H1 (cell line): ENCODE measurements at regions not wholly inside any gene's neighbourhood (a gene's known extent, or its start where the extent isn't known, plus 50 kb on each side); places are given as distances from the start of the nearest gene placed in this dataset.

Source experiments
- CTCF ChIA-PET: fragments of 300-600 bp; sonication (Branson Sonifier 250); formaldehyde crosslinking; loops from one replicate; lab custom pipeline; 2021; ENCODE audit not compliant: partially characterized antibody; lab: Charles Lee
- POLR2A ChIA-PET: fragments of 300-600 bp; sonication (Branson Sonifier 250); formaldehyde crosslinking; loops from one replicate; lab custom pipeline; 2021; ENCODE audit warnings: inconsistent platforms; ENCODE audit not compliant: partially characterized antibody; lab: Charles Lee
- DNase-seq, 2 experiments: peaks; one replicate each; pipeline versions ENCODE4 v3.0.0 to v3.0.0-alpha.2; 2010 to 2022; ENCODE audit warnings: low spot score in 2 of 2, low read depth in 1 of 2, mixed read lengths in 1 of 2
- FAIRE-seq: peaks from 2 replicates; lab custom pipeline; 2011; peaks lifted over from hg19 to GRCh38; lab: Jason Lieb, UNC
- H2AFZ ChIP-seq: 2 replicates; pipeline ENCODE4 v1.8.1; 2012; ENCODE audit warnings: low read length, inconsistent platforms
- H2AK5ac ChIP-seq: 2 replicates; pipeline ENCODE4 v1.6.1; 2013; ENCODE audit warnings: low read depth, low read length
- H2BK120ac ChIP-seq: replicated peaks from 2 replicates; pipeline ENCODE3; 2013; ENCODE audit warnings: low read depth, low read length, inconsistent platforms
- H2BK12ac ChIP-seq: 2 replicates; pipeline ENCODE4 v1.6.1; 2013; ENCODE audit warnings: low read depth, low read length
- H2BK15ac ChIP-seq: 2 replicates; pipeline ENCODE4 v1.6.1; 2013; ENCODE audit warnings: low read length
- H2BK20ac ChIP-seq: 2 replicates; pipeline ENCODE4 v1.6.1; 2013; ENCODE audit warnings: low read length
- H2BK5ac ChIP-seq: 2 replicates; pipeline ENCODE4 v1.6.1; 2013; ENCODE audit warnings: low read depth, low read length
- H3K14ac ChIP-seq: 2 replicates; pipeline ENCODE4 v1.6.1; 2013; ENCODE audit warnings: inconsistent platforms; ENCODE audit not compliant: insufficient read length
- H3K18ac ChIP-seq: 2 replicates; pipeline ENCODE4 v1.6.1; 2013; ENCODE audit warnings: low read length; ENCODE audit errors: extremely low read depth
- H3K23ac ChIP-seq: 2 replicates; pipeline ENCODE4 v1.6.1; 2013; ENCODE audit warnings: inconsistent platforms; ENCODE audit not compliant: insufficient read length
- H3K23me2 ChIP-seq: 2 replicates; pipeline ENCODE4 v1.6.1; 2013; ENCODE audit warnings: low read depth, low read length
- H3K27ac ChIP-seq: 2 replicates; pipeline ENCODE4 v1.6.1; 2011; ENCODE audit warnings: low read depth, low read length, inconsistent platforms
- H3K27me3 ChIP-seq, 4 experiments: replicated peaks in 1 of 4; 1 replicate in 1 of 4; 2 replicates in 3 of 4; pipeline versions ENCODE4 v1.6.1 to v1.8.1; 2011 to 2013; ENCODE audit warnings: low read length in 3 of 4, mild to moderate bottlenecking in 3 of 4, inconsistent platforms in 2 of 4, mixed read lengths in 2 of 4, moderate library complexity in 1 of 4; ENCODE audit not compliant: control insufficient read depth in 3 of 4, insufficient read depth in 3 of 4; ENCODE audit errors: extremely low read depth in 1 of 4
- H3K36me3 ChIP-seq, 4 experiments: 2 replicates each; pipeline versions ENCODE4 v1.6.1 to v1.8.1; 2011 to 2013; ENCODE audit warnings: mild to moderate bottlenecking in 4 of 4, low read length in 3 of 4, moderate library complexity in 2 of 4, control low read depth in 1 of 4, inconsistent platforms in 1 of 4; ENCODE audit not compliant: insufficient read depth in 4 of 4, control insufficient read depth in 2 of 4
- H3K4ac ChIP-seq: replicated peaks from 2 replicates; pipeline ENCODE3; 2013; ENCODE audit warnings: low read length, low read depth, mixed read lengths, inconsistent platforms; ENCODE audit not compliant: insufficient read length
- H3K4me1 ChIP-seq, 4 experiments: replicated peaks in 1 of 4; 1 replicate in 1 of 4; 2 replicates in 3 of 4; pipeline versions ENCODE4 v1.6.1 to v1.8.1; 2011 to 2013; ENCODE audit warnings: low read length in 3 of 4, inconsistent platforms in 2 of 4, mixed read lengths in 1 of 4; ENCODE audit not compliant: insufficient read depth in 4 of 4, control insufficient read depth in 3 of 4
- H3K4me2 ChIP-seq, 2 experiments: 2 replicates each; pipeline versions ENCODE4 v1.6.1 to v1.8.1; 2011 to 2013; ENCODE audit warnings: low read depth in 2 of 2, low read length in 2 of 2, control low read depth in 1 of 2, inconsistent platforms in 1 of 2, mild to moderate bottlenecking in 1 of 2; ENCODE audit not compliant: insufficient read depth in 1 of 2
- H3K4me3 ChIP-seq, 4 experiments: fragments of 200-600, 300-600 bp in 1 of 4; sonication (generic), shearing (Covaris generic), sonication (Bioruptor Twin) in 1 of 4; 2 replicates each; pipeline versions ENCODE4 v1.5.1 to v1.8.1; 2011 to 2016; ENCODE audit warnings: low read length in 4 of 4, low read depth in 3 of 4, control low read depth in 2 of 4, inconsistent platforms in 2 of 4, mild to moderate bottlenecking in 2 of 4, mixed read lengths in 1 of 4, moderate library complexity in 1 of 4; ENCODE audit not compliant: insufficient read depth in 2 of 4; ENCODE audit errors: extremely low read depth in 1 of 4
- H3K56ac ChIP-seq: replicated peaks from 2 replicates; pipeline ENCODE3; 2013; ENCODE audit warnings: low read depth, mild to moderate bottlenecking, mixed read lengths, low read length, inconsistent platforms; ENCODE audit not compliant: insufficient read length
- H3K79me1 ChIP-seq: 2 replicates; pipeline ENCODE4 v1.6.1; 2013; ENCODE audit warnings: low read depth, low read length, control low read depth
- H3K79me2 ChIP-seq, 2 experiments: 2 replicates each; pipeline versions ENCODE4 v1.6.1 to v1.8.1; 2012 to 2013; ENCODE audit warnings: low read length in 2 of 2, mild to moderate bottlenecking in 2 of 2, inconsistent platforms in 1 of 2; ENCODE audit not compliant: insufficient read depth in 2 of 2, control insufficient read depth in 1 of 2
- H3K9ac ChIP-seq, 4 experiments: replicated peaks in 1 of 4; 1 replicate in 1 of 4; 2 replicates in 3 of 4; pipeline versions ENCODE4 v1.6.1 to v1.8.1; 2011 to 2013; ENCODE audit warnings: low read depth in 3 of 4, low read length in 3 of 4, control low read depth in 2 of 4, mild to moderate bottlenecking in 2 of 4, moderate library complexity in 2 of 4, inconsistent platforms in 1 of 4; ENCODE audit errors: extremely low read depth in 1 of 4
- H3K9me3 ChIP-seq, 2 experiments: 2 replicates each; pipeline versions ENCODE4 v1.6.1 to v1.8.1; 2012 to 2013; ENCODE audit warnings: mild to moderate bottlenecking in 2 of 2, moderate library complexity in 2 of 2, control low read depth in 1 of 2, inconsistent platforms in 1 of 2, low read depth in 1 of 2, low read length in 1 of 2, mixed read lengths in 1 of 2; ENCODE audit not compliant: insufficient read depth in 2 of 2
- H4K20me1 ChIP-seq, 2 experiments: replicated peaks in 1 of 2; 2 replicates each; pipeline versions ENCODE3 to v1.8.1; 2011 to 2013; ENCODE audit warnings: inconsistent platforms in 2 of 2, low read length in 2 of 2, mild to moderate bottlenecking in 1 of 2; ENCODE audit not compliant: insufficient read depth in 2 of 2, control insufficient read depth in 1 of 2
- H4K5ac ChIP-seq: 2 replicates; pipeline ENCODE4 v1.6.1; 2013; ENCODE audit warnings: low read length, low read depth, mixed read lengths, inconsistent platforms; ENCODE audit not compliant: insufficient read length
- H4K8ac ChIP-seq: 2 replicates; pipeline ENCODE4 v1.8.0; 2013; ENCODE audit warnings: mild to moderate bottlenecking, moderate library complexity, low read length, inconsistent platforms; ENCODE audit not compliant: insufficient read depth; ENCODE audit errors: extremely low read depth
- H4K91ac ChIP-seq: replicated peaks from 2 replicates; pipeline ENCODE3; 2013; ENCODE audit warnings: low read length, mixed read lengths, inconsistent platforms; ENCODE audit not compliant: insufficient read length
- BACH1 ChIP-seq: IDR thresholded peaks from 2 replicates; pipeline ENCODE4 v1.6.1; 2012; ENCODE audit warnings: low read length, improper control_type of control experiment
- CBX8 ChIP-seq: fragments of 300-800, 300-1000 bp; sonication (generic); IDR thresholded peaks from 2 replicates; pipeline ENCODE4 v1.7.1; 2016; ENCODE audit warnings: low read depth, low read length, borderline replicate concordance
- CREB1 ChIP-seq: IDR thresholded peaks from 2 replicates; pipeline ENCODE4 v1.6.1; 2012; ENCODE audit warnings: inconsistent platforms
- E2F6 ChIP-seq: IDR thresholded peaks from 2 replicates; pipeline ENCODE4 v1.6.1; 2012; ENCODE audit warnings: inconsistent platforms
- FOSL1 ChIP-seq: IDR thresholded peaks from 2 replicates; pipeline ENCODE4 v1.6.1; 2011; ENCODE audit warnings: mild to moderate bottlenecking, low read depth, low read length, moderate library complexity; ENCODE audit not compliant: insufficient read depth
- GABPA ChIP-seq: IDR thresholded peaks from 2 replicates; pipeline ENCODE4 v1.6.1; 2011; ENCODE audit warnings: mild to moderate bottlenecking, low read length, moderate library complexity, borderline replicate concordance; ENCODE audit not compliant: insufficient read depth
- RXRA ChIP-seq: IDR thresholded peaks from 2 replicates; pipeline ENCODE4 v1.6.1; 2011; ENCODE audit warnings: low read depth, mild to moderate bottlenecking, low read length, moderate library complexity; ENCODE audit not compliant: insufficient read depth
- SAP30 ChIP-seq: fragments of 300-600 bp; sonication (generic); IDR thresholded peaks from 2 replicates; pipeline ENCODE4 v1.7.1; 2012; ENCODE audit warnings: low read length, moderate library complexity, mild to moderate bottlenecking, inconsistent platforms; ENCODE audit not compliant: insufficient read depth, insufficient replicate concordance
- SP1 ChIP-seq: IDR thresholded peaks from 2 replicates; pipeline ENCODE4 v1.6.1; 2011; ENCODE audit warnings: low read depth, low read length
- WGBS, 2 experiments: shearing (Covaris generic) in 1 of 2; methylation state at CpG; one replicate each; pipeline versions ENCODE4 v1.1.6 to v1.1.7; 2013 to 2015; ENCODE audit warnings: low lambda C conversion rate in 2 of 2, mixed read lengths in 2 of 2, inconsistent platforms in 1 of 2, low coverage in 1 of 2, missing lambda C conversion rate in 1 of 2; ENCODE audit not compliant: insufficient replicate concordance in 2 of 2, insufficient coverage in 1 of 2, insufficient read length in 1 of 2; ENCODE audit errors: extremely low coverage in 1 of 2, missing lambda C conversion rate in 1 of 2; 5-methylcytosine and 5-hydroxymethylcytosine counted together

GRCh38 chr7:36045830-36046341 lies 107.2 kb upstream of the EEPD1 start:
- WGBS, 2 experiments = 64% methylated on average over 3 of the region's 3 CpGs; no CpG with 5 or more reads in 1 of the 2 experiments
- POLR2A ChIA-PET = no interaction called here
- no peak overlapping the region for H3K4me3 ChIP-seq
- H2AK5ac ChIP-seq = no peak overlapping the region
- DNase-seq (peak in 1 of 2 experiments; percentile 45), FAIRE-seq (no peak)
- no peaks in the 10 kb centered on the region for H3K27me3 ChIP-seq
- H3K4me2 ChIP-seq = peak overlapping the region; percentile 6 to 38; a peak in 2 of 4 replicates
- H4K8ac ChIP-seq = no peak overlapping the region
- H4K91ac ChIP-seq = peak overlapping the region; percentile 18
- no peak overlapping the region for H3K18ac ChIP-seq
- CTCF ChIA-PET = interaction anchor here (1.0 kb wide), 1 partner anchor 17 kb away, joined by 3 read pairs; no protein-coding TSS in a partner anchor
- H3K9me3 ChIP-seq = no peaks in the 10 kb centered on the region
- H2BK20ac ChIP-seq = no peak overlapping the region; the same call in 1 of the 2 replicates
- no peaks in the 10 kb centered on the region for H3K23me2 ChIP-seq
- no peak overlapping the region; the same call in 1 of the 2 replicates for H2BK15ac ChIP-seq
- no peak overlapping the region for H4K5ac ChIP-seq
- H3K9ac ChIP-seq = no peak overlapping the region
- no peak overlapping the region for H2BK12ac ChIP-seq
- peak overlapping the region; percentile 55; the same call in 1 of the 2 replicates for H2BK5ac ChIP-seq
- H2AFZ ChIP-seq = peak overlapping the region; percentile 95
- no peak overlapping the region for H3K27ac ChIP-seq
- no peaks in the 10 kb centered on the region for H3K36me3 ChIP-seq
- H3K23ac ChIP-seq = no peak overlapping the region
- no peak overlapping the region for H2BK120ac ChIP-seq
- H3K4ac ChIP-seq = no peak overlapping the region
- no peaks in the 10 kb centered on the region for H3K79me1 ChIP-seq
- no peaks in the 10 kb centered on the region for H3K79me2 ChIP-seq
- peaks cover 2 to 15% (median 6%) of the 10 kb centered on the region in 4 experiments; a peak in 5 of 7 replicates for H3K4me1 ChIP-seq
- no peaks in the 10 kb centered on the region for H4K20me1 ChIP-seq
- no peak overlapping the region for H3K56ac ChIP-seq
- H3K14ac ChIP-seq = no peak overlapping the region
- TF ChIP-seq CREB1 = no peak
- TF ChIP-seq BACH1 = no peak
- no peak for TF ChIP-seq SAP30
- no peak for TF ChIP-seq E2F6
- no peak for TF ChIP-seq RXRA
- TF ChIP-seq CBX8 = no peak
- TF ChIP-seq FOSL1 = no peak
- TF ChIP-seq GABPA = no peak
- TF ChIP-seq SP1 = no peak
